Panc1 (cell line): ENCODE measurements at regions not wholly inside any gene's neighbourhood (a gene's known extent, or its start where the extent isn't known, plus 50 kb on each side); places are given as distances from the start of the nearest gene placed in this dataset.

Experiments used
- ATAC-seq: fragments of 200-7000 bp; cut with Tn5 transposase; 2 replicates; pipeline ENCODE4 v1.9.1; 2020; ENCODE audit warnings: mild to moderate bottlenecking, moderate library complexity
- BruUV-seq: library from RNA; stranded (reverse); fragments of 400-500 nt; replicated peaks from 2 replicates; lab custom pipeline; 2021; lab: Mats Ljungman, UMichigan
- CTCF ChIA-PET: fragments of 300-600 bp; sonication (Branson Sonifier 250); formaldehyde crosslinking; loops from one replicate; lab custom pipeline; 2022; ENCODE audit warnings: antibody characterized with exemption; lab: Charles Lee
- POLR2A ChIA-PET: fragments of 300-600 bp; sonication (Branson Sonifier 250); formaldehyde crosslinking; loops from one replicate; lab custom pipeline; 2022; ENCODE audit warnings: antibody characterized with exemption; lab: Charles Lee
- DNase-seq: peaks from one replicate; pipeline ENCODE4 v3.0.0-alpha.2; 2010; ENCODE audit warnings: low read depth, low spot score
- H3K27ac ChIP-seq: 2 replicates; pipeline ENCODE4 v1.5.1; 2011; ENCODE audit warnings: mild to moderate bottlenecking, low read length, inconsistent platforms
- H3K27me3 ChIP-seq: fragments of 200-500 bp; sonication (Bioruptor generic); 2 replicates; pipeline ENCODE4 v1.6.0; 2014; ENCODE audit warnings: low read length, inconsistent platforms; ENCODE audit not compliant: control insufficient read depth, insufficient read depth
- H3K36me3 ChIP-seq: fragments of 200-500 bp; sonication (Bioruptor generic); 2 replicates; pipeline ENCODE4 v1.5.1; 2014; ENCODE audit warnings: inconsistent platforms, mild to moderate bottlenecking, low read length, moderate library complexity; ENCODE audit not compliant: control insufficient read depth, insufficient read depth
- H3K4me1 ChIP-seq: 2 replicates; pipeline ENCODE4 v1.5.1; 2011; ENCODE audit warnings: inconsistent platforms, mild to moderate bottlenecking, low read length, moderate library complexity; ENCODE audit not compliant: control insufficient read depth, insufficient read depth
- H3K4me3 ChIP-seq, 2 experiments: 2 replicates each; pipeline ENCODE4 v1.5.1; 2011 to 2012; ENCODE audit warnings: low read depth in 2 of 2, low read length in 2 of 2, mild to moderate bottlenecking in 2 of 2, inconsistent platforms in 1 of 2, moderate library complexity in 1 of 2
- H3K9me3 ChIP-seq: fragments of 200-500 bp; sonication (Bioruptor generic); 2 replicates; pipeline ENCODE4 v1.5.1; 2014; ENCODE audit warnings: low read depth, mild to moderate bottlenecking, inconsistent platforms, low read length, moderate library complexity; ENCODE audit not compliant: control insufficient read depth, insufficient read depth
- CTCF ChIP-seq: fragments of 450-650 bp; IDR thresholded peaks from 2 replicates; pipeline ENCODE4 v1.5.1; 2017; ENCODE audit warnings: mild to moderate bottlenecking
- POLR2AphosphoS5 ChIP-seq: IDR thresholded peaks from 2 replicates; pipeline ENCODE4 v1.6.1; 2012; ENCODE audit warnings: mild to moderate bottlenecking, low read depth, low read length, moderate library complexity
- SIN3A ChIP-seq: IDR thresholded peaks from 2 replicates; pipeline ENCODE4 v1.6.1; 2012; ENCODE audit warnings: low read depth, mild to moderate bottlenecking, low read length, moderate library complexity, borderline replicate concordance; ENCODE audit not compliant: insufficient read depth
- TCF7L2 ChIP-seq: IDR thresholded peaks from 2 replicates; pipeline ENCODE4 v1.6.1; 2011; ENCODE audit warnings: mild to moderate bottlenecking, low read depth, low read length, inconsistent platforms
- in situ Hi-C: cut with HindIII; loops from 2 replicates; pipeline ENCODE4 v1.10.0; 2016; ENCODE audit warnings: low sequenced_read_pairs, low pct_unique_long_range_greater_than_20kb
- intact Hi-C: fragments of 100-400 bp; cut with micrococcal nuclease; formaldehyde crosslinking; loops from one replicate; pipeline ENCODE4 v1.10.0; 2022; ENCODE audit not compliant: unreplicated experiment
- TF ChIP-seq, protein P1 (sequence below), 2 experiments: IDR thresholded peaks; 2 replicates each; pipeline ENCODE4 v1.6.1; 2011 to 2012; ENCODE audit warnings: low read depth in 2 of 2, control low read depth in 1 of 2, low read length in 1 of 2, mild to moderate bottlenecking in 1 of 2, moderate library complexity in 1 of 2; ENCODE audit not compliant: insufficient read depth in 1 of 2

- Histone ChIP-seq H3K9me3 (no peaks in the 10 kb centered on the region), H3K4me3 (no peak overlapping the region), H3K27me3 (no peaks in the 10 kb centered on the region), H3K36me3 (no peaks in the 10 kb centered on the region), H3K27ac (no peak overlapping the region), H3K4me1 (no peaks in the 10 kb centered on the region)
- in situ Hi-C loops, result no loop called here
- BruUV-seq, result no TSS peak
- ChIA-PET POLR2A (no interaction called here), CTCF (no interaction called here)
- TF ChIP-seq CTCF (no peak), TCF7L2 (no peak), POLR2AphosphoS5 (no peak), SIN3A (no peak)
- TF ChIP-seq, protein P1, sequence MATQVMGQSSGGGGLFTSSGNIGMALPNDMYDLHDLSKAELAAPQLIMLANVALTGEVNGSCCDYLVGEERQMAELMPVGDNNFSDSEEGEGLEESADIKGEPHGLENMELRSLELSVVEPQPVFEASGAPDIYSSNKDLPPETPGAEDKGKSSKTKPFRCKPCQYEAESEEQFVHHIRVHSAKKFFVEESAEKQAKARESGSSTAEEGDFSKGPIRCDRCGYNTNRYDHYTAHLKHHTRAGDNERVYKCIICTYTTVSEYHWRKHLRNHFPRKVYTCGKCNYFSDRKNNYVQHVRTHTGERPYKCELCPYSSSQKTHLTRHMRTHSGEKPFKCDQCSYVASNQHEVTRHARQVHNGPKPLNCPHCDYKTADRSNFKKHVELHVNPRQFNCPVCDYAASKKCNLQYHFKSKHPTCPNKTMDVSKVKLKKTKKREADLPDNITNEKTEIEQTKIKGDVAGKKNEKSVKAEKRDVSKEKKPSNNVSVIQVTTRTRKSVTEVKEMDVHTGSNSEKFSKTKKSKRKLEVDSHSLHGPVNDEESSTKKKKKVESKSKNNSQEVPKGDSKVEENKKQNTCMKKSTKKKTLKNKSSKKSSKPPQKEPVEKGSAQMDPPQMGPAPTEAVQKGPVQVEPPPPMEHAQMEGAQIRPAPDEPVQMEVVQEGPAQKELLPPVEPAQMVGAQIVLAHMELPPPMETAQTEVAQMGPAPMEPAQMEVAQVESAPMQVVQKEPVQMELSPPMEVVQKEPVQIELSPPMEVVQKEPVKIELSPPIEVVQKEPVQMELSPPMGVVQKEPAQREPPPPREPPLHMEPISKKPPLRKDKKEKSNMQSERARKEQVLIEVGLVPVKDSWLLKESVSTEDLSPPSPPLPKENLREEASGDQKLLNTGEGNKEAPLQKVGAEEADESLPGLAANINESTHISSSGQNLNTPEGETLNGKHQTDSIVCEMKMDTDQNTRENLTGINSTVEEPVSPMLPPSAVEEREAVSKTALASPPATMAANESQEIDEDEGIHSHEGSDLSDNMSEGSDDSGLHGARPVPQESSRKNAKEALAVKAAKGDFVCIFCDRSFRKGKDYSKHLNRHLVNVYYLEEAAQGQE (IDR thresholded peaks at IDR 0.05; ENCODE audit: insufficient read depth in 1 of 2, low read depth in 2 of 2, low read length in 1 of 2), result no peak
- DNase-seq, result no peak
- intact Hi-C loops, result no loop called here
- ATAC-seq, result no peak
Measured at GRCh38 chr1:5254975-5255374, 600.6 kb downstream of the AJAP1 start.

DNA sequence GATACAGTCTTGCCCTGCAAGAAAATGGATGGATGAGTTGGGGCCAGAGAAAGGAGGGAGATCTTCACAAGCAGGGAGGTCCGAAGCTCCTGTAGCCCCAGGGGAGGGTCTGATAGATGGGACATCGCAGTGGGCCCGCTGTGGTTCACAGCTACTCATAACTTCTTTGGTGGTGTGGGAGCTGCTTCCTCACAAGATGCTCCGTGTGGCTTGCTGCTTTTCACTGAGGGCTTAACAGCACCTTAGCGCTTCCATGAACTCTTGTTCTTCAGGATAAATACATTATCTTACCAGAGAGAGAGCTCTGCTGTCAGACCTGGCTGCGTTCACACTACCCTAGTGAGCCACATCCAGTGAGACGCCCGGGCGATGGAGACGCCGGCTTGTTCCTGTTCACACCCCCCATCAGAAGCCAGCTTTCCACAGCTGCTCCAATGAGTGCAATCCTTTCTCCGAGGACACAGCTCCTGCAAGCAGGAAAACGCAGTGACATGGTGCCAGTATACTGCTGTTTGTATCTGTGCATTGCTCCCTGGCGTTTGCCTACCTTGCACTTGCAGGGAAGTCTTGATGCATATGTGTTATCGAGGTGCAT is 599.8 kb downstream of the AJAP1 start:
- TF ChIP-seq CTCF (no peak), POLR2AphosphoS5 (no peak), SIN3A (no peak), TCF7L2 (no peak)
- TF ChIP-seq, protein P1 (IDR thresholded peaks at IDR 0.05; ENCODE audit: insufficient read depth in 1 of 2, low read depth in 2 of 2, low read length in 1 of 2), result no peak
- ATAC-seq, result no peak
- in situ Hi-C loops (no loop called here), intact Hi-C loops (no loop called here)
- no peak overlapping the region for H3K27ac ChIP-seq
- no TSS peak for BruUV-seq
- H3K4me1 ChIP-seq, result no peaks in the 10 kb centered on the region
- ChIA-PET CTCF (no interaction called here), POLR2A (no interaction called here)
- H3K27me3 ChIP-seq, result no peaks in the 10 kb centered on the region
- H3K9me3 ChIP-seq, result no peaks in the 10 kb centered on the region
- H3K4me3 ChIP-seq, result no peak overlapping the region
- DNase-seq, result no peak
- H3K36me3 ChIP-seq, result no peaks in the 10 kb centered on the region
